ENCODE measurements at regions not wholly inside any gene's neighbourhood (a gene's known extent, or its start where the extent isn't known, plus 50 kb on each side); places are given as distances from the start of the nearest gene placed in this dataset.

DNA sequence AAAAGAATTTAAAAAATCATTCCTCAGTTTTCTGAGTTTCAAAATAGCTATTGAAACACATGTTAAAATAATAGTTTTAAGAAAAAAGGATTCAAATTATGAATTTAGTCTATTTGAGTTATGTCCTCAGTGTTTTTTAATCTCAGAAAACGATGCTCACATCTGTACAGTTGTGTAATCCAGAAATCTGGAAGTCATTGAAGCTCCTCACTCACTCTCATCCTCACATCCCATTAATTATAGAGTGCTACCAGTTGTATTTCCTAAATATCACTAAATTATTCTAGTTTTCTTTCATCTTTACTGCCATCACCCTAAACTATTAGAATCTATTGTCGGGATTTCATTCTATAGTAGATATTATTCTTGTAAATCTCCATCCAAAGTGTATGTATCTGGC is 234.7 kb upstream of the RIMS1 start:
- SMC1A ChIA-PET (ENCODE audit: uncharacterized antibody, unreplicated experiment), result no interaction called here
- intact Hi-C loops (cut with micrococcal nuclease; ENCODE audit: unreplicated experiment) (no loop called here), in situ Hi-C loops (cut with MboI) (no loop called here)
- no peak for FAIRE-seq
- no peaks in the 10 kb centered on the region for H3K9me3 ChIP-seq (replicated peaks; ENCODE audit: control insufficient read depth, insufficient read depth, low read length)
- CTCF ChIA-PET, result interaction anchor here (0.6 to 1.0 kb wide), 2 partner anchors 9 to 298 kb away, joined by 3 read pairs; no protein-coding TSS in a partner anchor
- TF ChIP-seq SP1 (IDR thresholded peaks at IDR 0.05; ENCODE audit: low read depth, low read length) (no peak), BHLHE40 (IDR thresholded peaks at IDR 0.05; ENCODE audit: borderline replicate concordance in 1 of 2, low read depth in 2 of 2, low read length in 1 of 2) (no peak), BMI1 (IDR thresholded peaks at IDR 0.05; ENCODE audit: borderline replicate concordance) (no peak), REST (IDR thresholded peaks at IDR 0.05; ENCODE audit: low read depth, low read length) (no peak), RCOR1 (conservative IDR thresholded peaks at IDR 0.05; ENCODE audit: low read depth, low read length) (no peak), CHD4 (IDR thresholded peaks at IDR 0.05) (no peak), GATAD2B (conservative IDR thresholded peaks at IDR 0.05; ENCODE audit: low read depth) (no peak), NFYA (IDR thresholded peaks at IDR 0.05; ENCODE audit: borderline replicate concordance, low read depth, low read length) (no peak), SMARCA5 (IDR thresholded peaks at IDR 0.05) (no peak)
- TF ChIP-seq, protein P1, sequence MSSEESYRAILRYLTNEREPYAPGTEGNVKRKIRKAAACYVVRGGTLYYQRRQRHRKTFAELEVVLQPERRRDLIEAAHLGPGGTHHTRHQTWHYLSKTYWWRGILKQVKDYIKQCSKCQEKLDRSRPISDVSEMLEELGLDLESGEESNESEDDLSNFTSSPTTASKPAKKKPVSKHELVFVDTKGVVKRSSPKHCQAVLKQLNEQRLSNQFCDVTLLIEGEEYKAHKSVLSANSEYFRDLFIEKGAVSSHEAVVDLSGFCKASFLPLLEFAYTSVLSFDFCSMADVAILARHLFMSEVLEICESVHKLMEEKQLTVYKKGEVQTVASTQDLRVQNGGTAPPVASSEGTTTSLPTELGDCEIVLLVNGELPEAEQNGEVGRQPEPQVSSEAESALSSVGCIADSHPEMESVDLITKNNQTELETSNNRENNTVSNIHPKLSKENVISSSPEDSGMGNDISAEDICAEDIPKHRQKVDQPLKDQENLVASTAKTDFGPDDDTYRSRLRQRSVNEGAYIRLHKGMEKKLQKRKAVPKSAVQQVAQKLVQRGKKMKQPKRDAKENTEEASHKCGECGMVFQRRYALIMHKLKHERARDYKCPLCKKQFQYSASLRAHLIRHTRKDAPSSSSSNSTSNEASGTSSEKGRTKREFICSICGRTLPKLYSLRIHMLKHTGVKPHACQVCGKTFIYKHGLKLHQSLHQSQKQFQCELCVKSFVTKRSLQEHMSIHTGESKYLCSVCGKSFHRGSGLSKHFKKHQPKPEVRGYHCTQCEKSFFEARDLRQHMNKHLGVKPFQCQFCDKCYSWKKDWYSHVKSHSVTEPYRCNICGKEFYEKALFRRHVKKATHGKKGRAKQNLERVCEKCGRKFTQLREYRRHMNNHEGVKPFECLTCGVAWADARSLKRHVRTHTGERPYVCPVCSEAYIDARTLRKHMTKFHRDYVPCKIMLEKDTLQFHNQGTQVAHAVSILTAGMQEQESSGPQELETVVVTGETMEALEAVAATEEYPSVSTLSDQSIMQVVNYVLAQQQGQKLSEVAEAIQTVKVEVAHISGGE (CRISPR knock-in tag; IDR thresholded peaks at IDR 0.05), result no peak
- TF ChIP-seq, protein P2, sequence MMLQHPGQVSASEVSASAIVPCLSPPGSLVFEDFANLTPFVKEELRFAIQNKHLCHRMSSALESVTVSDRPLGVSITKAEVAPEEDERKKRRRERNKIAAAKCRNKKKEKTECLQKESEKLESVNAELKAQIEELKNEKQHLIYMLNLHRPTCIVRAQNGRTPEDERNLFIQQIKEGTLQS (IDR thresholded peaks at IDR 0.05; ENCODE audit: borderline replicate concordance, extremely low read depth, low read depth, low read length), result no peak
- TF ChIP-seq, protein P3, sequence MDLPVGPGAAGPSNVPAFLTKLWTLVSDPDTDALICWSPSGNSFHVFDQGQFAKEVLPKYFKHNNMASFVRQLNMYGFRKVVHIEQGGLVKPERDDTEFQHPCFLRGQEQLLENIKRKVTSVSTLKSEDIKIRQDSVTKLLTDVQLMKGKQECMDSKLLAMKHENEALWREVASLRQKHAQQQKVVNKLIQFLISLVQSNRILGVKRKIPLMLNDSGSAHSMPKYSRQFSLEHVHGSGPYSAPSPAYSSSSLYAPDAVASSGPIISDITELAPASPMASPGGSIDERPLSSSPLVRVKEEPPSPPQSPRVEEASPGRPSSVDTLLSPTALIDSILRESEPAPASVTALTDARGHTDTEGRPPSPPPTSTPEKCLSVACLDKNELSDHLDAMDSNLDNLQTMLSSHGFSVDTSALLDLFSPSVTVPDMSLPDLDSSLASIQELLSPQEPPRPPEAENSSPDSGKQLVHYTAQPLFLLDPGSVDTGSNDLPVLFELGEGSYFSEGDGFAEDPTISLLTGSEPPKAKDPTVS (IDR thresholded peaks at IDR 0.05; ENCODE audit: low read depth, low read length), result no peak
- TF ChIP-seq, protein P4, sequence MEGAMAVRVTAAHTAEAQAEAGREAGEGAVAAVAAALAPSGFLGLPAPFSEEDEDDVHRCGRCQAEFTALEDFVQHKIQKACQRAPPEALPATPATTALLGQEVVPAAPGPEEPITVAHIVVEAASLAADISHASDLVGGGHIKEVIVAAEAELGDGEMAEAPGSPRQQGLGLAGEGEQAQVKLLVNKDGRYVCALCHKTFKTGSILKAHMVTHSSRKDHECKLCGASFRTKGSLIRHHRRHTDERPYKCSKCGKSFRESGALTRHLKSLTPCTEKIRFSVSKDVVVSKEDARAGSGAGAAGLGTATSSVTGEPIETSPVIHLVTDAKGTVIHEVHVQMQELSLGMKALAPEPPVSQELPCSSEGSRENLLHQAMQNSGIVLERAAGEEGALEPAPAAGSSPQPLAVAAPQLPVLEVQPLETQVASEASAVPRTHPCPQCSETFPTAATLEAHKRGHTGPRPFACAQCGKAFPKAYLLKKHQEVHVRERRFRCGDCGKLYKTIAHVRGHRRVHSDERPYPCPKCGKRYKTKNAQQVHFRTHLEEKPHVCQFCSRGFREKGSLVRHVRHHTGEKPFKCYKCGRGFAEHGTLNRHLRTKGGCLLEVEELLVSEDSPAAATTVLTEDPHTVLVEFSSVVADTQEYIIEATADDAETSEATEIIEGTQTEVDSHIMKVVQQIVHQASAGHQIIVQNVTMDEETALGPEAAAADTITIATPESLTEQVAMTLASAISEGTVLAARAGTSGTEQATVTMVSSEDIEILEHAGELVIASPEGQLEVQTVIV (IDR thresholded peaks at IDR 0.05; ENCODE audit: borderline replicate concordance, partially characterized antibody), result no peak
- DNase-seq (ENCODE audit: low read depth, low spot score), result no peak
- H3K27me3 ChIP-seq (replicated peaks in 1 of 2; ENCODE audit: control insufficient read depth in 2 of 2, insufficient read depth in 2 of 2, low read length in 1 of 2), result no peaks in the 10 kb centered on the region
- no peak overlapping the region for H3K9ac ChIP-seq (ENCODE audit: control insufficient read depth, insufficient read depth, low read length)
- WGBS (ENCODE audit: insufficient coverage, insufficient replicate concordance, low lambda C conversion rate, missing lambda C conversion rate), result 3% methylated on average over 2 of the region's 2 CpGs
- H3K4me3 ChIP-seq, result no peak overlapping the region
- no peak for ATAC-seq
- no peaks in the 10 kb centered on the region for H4K20me1 ChIP-seq (ENCODE audit: control insufficient read depth, insufficient read depth)
- H3K79me2 ChIP-seq (ENCODE audit: control insufficient read depth, insufficient read depth, low read length), result no peaks in the 10 kb centered on the region
- POLR2A ChIA-PET, result no interaction called here
- RAD21 ChIA-PET (ENCODE audit: unreplicated experiment), result no interaction called here
- no peak overlapping the region for H3K27ac ChIP-seq (ENCODE audit: control insufficient read depth, insufficient read depth)
- no peaks in the 10 kb centered on the region for H3K4me1 ChIP-seq (ENCODE audit: control insufficient read depth, insufficient read depth, low read length)
- H2AFZ ChIP-seq (ENCODE audit: control insufficient read depth, low read depth, low read length), result no peak overlapping the region
- no TSS peak for BruUV-seq (replicated peaks)
- no peak overlapping the region for H3K4me2 ChIP-seq (ENCODE audit: control insufficient read depth, insufficient read depth)
- H3K36me3 ChIP-seq (ENCODE audit: control insufficient read depth in 2 of 2, insufficient read depth in 2 of 2, low read length in 1 of 2), result no peaks in the 10 kb centered on the region
